GM18499 (cell line): ENCODE measurements at regions not wholly inside any gene's neighbourhood (a gene's known extent, or its start where the extent isn't known, plus 50 kb on each side); places are given as distances from the start of the nearest gene placed in this dataset.
"Not testable (repeated sequence)": the region's sequence is repeated elsewhere in the genome, so short reads cannot be mapped to it uniquely, and the experiment has no call there.

Experiments
- ATAC-seq: cut with Tn5 transposase; IDR thresholded peaks from one replicate; pipeline ENCODE4 v1.9.1; 2021; ENCODE audit warnings: moderate number of reproducible peaks; ENCODE audit not compliant: insufficient read depth, unreplicated experiment

DNA sequence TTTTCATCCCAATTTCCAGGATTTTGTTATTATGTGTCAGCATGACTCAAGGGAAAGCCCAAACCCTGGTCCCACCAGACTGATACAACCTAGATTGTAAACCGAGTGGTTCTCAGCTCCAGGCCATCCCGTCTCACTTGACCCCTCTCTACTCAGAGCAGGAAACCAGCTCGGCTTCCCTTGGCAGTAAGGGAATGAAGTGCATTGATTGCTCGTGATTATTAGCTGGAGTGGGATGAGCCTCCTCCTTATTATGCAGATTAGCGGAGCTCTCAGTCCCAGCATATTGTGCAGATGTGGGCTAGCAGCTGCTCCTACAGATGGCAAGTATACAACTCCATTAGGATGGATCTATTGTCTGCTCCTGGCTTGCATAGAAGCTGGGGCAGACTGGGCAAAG, 167.6 kb downstream of the LNPK start:
- ATAC-seq: no peak

DNA sequence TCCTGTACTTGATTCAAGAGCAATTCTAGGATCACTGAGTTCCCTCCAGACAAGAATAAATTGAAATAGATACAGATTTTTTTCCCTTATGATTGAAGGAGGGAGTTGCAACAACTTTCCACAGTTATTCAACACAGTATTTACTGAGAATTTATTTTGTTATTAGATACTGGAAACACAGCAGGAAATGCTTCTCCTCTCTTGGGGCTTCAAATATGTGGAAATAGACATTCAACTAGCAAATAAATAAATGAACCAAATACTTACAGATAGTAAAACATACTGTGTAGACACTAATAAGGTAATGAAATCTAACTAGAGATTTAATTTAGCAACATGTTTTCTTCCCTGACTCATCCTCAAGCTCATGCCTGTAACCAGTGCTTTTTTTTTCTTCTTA, 169.2 kb downstream of the LNPK start:
- no peak for ATAC-seq

DNA sequence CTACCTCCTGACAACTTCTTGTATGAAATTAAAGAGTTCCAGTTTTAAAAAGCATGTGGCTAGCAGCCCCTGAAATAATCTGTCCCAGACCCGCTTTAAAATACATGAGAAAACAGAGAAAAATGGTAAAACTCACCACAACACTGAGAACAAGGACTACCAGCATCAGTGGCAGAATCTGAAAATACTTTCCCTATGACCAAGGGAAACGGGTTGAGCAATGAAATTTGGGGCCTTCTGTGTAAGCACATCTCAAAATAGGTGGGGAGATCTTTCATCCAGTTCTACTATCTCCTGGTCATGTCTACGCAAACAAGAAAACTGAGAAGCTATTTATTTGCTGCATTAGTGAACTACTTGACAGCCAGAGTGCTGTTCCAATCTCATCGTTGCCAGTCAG, 172.3 kb downstream of the LNPK start:
- no peak for ATAC-seq

- ATAC-seq: no peak
These were observed 174.2 kb downstream of the LNPK start for GRCh38 chr2:175827856-175828255.

- ATAC-seq: no peak
These were observed 177.8 kb downstream of the LNPK start for GRCh38 chr2:175824243-175824642.

DNA sequence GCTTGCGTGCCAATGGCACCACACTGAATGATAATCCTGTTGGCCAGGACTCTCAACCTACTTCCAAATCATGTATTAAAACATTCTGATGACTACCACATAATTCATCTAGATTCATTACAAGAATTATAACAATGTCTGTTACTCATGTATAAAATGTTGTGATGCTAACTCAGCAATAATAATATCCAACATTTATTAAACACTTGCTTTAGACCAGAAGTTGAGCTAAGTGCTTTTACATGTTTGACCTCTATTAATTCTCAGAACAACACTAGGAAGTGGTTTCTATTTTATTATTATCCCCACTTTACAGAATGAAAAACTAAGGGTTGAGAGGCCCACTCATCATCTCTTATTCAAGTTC, 178.4 kb downstream of the LNPK start:
- no peak for ATAC-seq

DNA sequence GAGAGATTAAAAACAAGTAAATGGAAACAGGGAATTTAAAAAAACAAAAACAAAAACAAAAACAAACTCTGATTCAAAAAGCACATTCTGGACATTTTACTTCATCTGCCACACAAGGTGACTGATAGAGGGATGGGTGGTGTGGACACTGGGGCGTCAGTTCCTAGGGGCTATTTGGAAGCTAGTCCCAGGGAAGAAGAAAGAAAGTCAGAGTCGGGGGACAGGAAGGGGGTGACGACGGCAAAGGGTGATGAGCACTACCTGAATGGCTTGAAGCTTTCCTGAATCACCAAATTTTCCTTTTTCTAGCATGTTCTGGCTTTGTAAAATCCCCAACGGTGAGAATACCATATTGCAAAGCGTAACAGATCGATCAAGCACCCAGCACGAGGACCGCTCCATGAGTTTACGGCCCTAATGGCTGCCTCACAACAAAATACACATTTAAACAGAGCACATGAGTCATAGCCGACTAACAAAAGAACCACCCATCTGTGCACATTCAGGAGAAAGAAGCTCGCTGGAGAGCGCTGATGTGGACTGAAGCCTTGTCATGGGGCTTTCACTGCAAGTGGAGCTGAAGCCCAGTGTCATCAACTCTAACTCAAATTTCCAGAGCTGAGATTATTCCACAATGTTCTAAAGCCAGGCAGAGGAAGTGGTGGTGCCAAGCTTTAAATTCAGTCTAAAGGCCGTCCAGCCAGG, 178.9 kb downstream of the LNPK start:
- no peak for ATAC-seq

DNA sequence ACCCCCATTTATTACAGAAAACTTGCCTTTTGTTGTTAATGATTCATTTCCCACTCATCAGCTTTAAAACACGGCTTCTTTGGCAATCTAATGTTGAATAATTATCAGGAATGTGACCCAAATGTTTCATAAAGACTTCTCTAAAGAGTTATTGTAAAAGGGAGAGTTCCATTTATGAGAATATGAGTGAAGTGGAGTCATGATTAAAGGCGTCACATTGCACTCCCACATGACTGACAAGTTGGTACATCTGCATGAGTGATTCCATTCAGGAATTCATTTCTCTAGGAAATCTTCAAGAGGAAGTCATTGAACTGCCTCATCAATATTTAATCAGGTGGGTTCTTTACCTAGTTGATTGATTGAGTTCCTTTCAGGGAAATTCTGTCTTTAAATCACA, 184.8 kb downstream of the LNPK start:
- no peak for ATAC-seq

GRCh38 chr2:175815537-175815936, 186.5 kb downstream of the LNPK start:
- ATAC-seq: no peak

DNA sequence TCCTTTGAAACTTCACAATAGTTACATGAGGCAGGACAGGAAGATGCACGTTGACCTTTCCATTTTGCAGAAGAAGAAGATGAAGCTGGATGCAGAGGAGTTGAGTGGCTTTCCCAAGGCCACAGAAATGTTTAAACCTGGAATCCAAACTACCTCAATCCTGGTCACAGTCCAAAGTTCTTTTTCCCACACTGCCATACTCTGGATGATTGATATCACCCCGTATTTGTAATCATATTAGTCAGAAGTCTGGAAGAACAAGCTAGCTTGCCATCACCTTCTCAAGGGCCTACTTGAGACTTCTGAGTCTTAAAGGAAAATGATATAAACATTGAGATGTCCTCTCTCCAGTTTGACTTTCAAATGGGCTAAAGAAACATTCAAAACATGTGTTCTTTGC, 190.1 kb downstream of the LNPK start:
- ATAC-seq: no peak

GRCh38 chr2:175808858-175809257, 193.2 kb downstream of the LNPK start:
- no peak for ATAC-seq

DNA sequence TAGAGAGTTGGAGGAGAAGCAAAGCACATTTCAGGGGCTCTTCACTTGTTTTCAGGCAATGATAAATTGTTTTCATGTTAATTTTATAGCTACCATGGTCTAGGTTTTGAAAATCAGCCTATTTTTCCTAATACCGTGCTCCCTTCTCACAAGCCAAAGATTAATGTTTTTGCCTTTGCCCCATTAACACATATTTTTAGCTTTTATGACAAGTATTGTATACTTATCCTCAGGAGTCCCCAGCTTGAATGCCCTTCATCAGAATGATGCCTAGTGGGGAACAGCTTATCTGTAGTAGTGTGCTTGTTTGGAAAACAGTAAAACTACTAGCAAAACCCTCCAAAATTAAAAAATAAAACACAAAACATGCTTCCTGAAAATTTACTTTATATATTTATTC, 194.0 kb downstream of the LNPK start:
- ATAC-seq: no peak

GRCh38 chr2:175807031-175807873, 194.8 kb downstream of the LNPK start:
- no peak for ATAC-seq

DNA sequence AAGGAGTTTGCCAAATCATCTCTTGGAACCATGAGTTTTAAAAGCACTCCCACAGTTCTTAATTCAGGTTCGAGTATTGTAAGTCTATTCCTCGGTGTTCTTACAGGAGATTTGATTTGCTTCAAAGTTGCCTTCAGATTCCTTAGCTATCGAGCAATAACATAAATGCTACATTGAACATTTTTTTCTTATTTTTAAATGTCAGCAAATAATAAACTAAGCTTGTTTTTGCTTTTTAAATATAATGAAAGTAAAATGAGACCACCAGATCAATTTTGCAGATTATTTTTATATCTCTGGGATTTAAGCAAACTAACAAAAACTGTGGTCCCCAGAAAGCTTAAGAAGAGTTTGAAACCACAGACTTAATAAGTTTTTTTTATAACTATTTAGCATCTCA, 195.5 kb downstream of the LNPK start:
- no peak for ATAC-seq

- no peak for ATAC-seq
These were observed 196.0 kb downstream of the LNPK start for GRCh38 chr2:175806125-175806490.

- ATAC-seq: no peak
These were observed 196.5 kb downstream of the LNPK start for GRCh38 chr2:175805442-175806124.

- no peak for ATAC-seq
These were observed 197.9 kb downstream of the LNPK start for GRCh38 chr2:175804122-175804521.

- not testable (repeated sequence) for ATAC-seq
These were observed 205.6 kb downstream of the LNPK start for GRCh38 chr2:175796422-175796821.

- no peak for ATAC-seq
These were observed 208.4 kb downstream of the LNPK start for GRCh38 chr2:175793648-175794047.

DNA sequence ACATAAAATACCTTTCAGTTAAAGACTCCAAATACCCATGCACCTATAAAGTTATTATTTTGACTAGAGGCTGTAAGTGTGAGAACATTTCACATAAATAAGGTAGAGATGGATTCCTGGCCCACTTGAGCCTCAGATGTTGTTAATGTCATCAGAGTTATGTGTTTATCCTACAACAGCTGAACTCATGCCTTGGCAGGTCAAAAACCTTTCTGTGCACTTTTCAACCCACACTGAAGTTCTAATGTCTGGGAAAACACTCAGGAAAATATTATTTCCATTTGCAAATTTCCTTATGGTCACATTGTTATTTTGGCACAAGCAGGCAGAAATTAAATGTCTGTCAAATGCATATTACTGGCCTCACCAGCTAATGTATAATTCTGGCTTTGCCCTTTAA, 209.2 kb downstream of the LNPK start:
- no peak for ATAC-seq

DNA sequence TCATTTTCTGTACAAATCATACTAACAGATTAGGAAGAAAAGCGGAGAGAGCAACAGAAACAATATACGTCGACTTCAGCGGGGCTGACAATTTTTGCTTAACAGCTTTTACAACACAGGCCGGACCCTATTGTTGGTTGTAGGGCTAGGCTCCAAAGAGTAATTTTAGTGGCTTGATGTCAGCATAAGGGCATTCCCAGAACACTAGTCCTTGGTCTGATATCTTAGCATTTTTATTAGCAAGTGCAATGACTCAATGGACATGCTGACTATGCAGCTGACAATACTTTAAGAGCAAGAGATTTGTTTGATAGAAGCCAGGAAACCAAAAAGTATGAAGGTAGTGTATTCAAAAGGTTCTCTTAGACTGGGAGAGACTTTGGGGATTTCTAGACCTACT, 209.9 kb downstream of the LNPK start:
- no peak for ATAC-seq
